Astrocyte (in vitro differentiated cells and primary cell): ENCODE measurements at regions not wholly inside any gene's neighbourhood (a gene's known extent, or its start where the extent isn't known, plus 50 kb on each side); places are given as distances from the start of the nearest gene placed in this dataset.

Experiments
- DNase-seq: peaks from one replicate; pipeline ENCODE4 v3.0.0-alpha.2; 2010; ENCODE audit warnings: low read depth
- FAIRE-seq: peaks from 2 replicates; lab custom pipeline; 2011; peaks lifted over from hg19 to GRCh38; lab: Jason Lieb, UNC
- H2AFZ ChIP-seq: 2 replicates; pipeline ENCODE4 v1.6.0; 2012; ENCODE audit warnings: low read depth, low read length, inconsistent platforms
- H3K27ac ChIP-seq: 2 replicates; pipeline ENCODE4 v1.5.1; 2011; ENCODE audit warnings: low read depth, low read length, inconsistent platforms
- H3K27me3 ChIP-seq: 2 replicates; pipeline ENCODE4 v1.6.0; 2011; ENCODE audit warnings: low read length, inconsistent platforms; ENCODE audit not compliant: insufficient read depth
- H3K36me3 ChIP-seq: 2 replicates; pipeline ENCODE4 v1.5.1; 2011; ENCODE audit warnings: low read length, inconsistent platforms; ENCODE audit not compliant: insufficient read depth
- H3K4me1 ChIP-seq: 2 replicates; pipeline ENCODE4 v1.5.1; 2011; ENCODE audit warnings: low read length, inconsistent platforms; ENCODE audit not compliant: insufficient read depth
- H3K4me2 ChIP-seq: 2 replicates; pipeline ENCODE4 v1.6.0; 2012; ENCODE audit warnings: low read length, inconsistent platforms
- H3K4me3 ChIP-seq: 2 replicates; pipeline ENCODE4 v1.5.1; 2011; ENCODE audit warnings: low read depth, mild to moderate bottlenecking, low read length, inconsistent platforms; ENCODE audit not compliant: insufficient read depth
- H3K79me2 ChIP-seq: 2 replicates; pipeline ENCODE4 v1.6.0; 2012; ENCODE audit warnings: mild to moderate bottlenecking, low read length, inconsistent platforms; ENCODE audit not compliant: insufficient read depth
- H3K9ac ChIP-seq: 2 replicates; pipeline ENCODE4 v1.6.0; 2012; ENCODE audit warnings: mild to moderate bottlenecking, low read length, inconsistent platforms
- H3K9me3 ChIP-seq: 2 replicates; pipeline ENCODE4 v1.5.1; 2012; ENCODE audit warnings: low read depth, mild to moderate bottlenecking, low read length, inconsistent platforms; ENCODE audit not compliant: insufficient read depth
- H4K20me1 ChIP-seq: 2 replicates; pipeline ENCODE4 v1.6.0; 2012; ENCODE audit warnings: low read length, inconsistent platforms; ENCODE audit not compliant: insufficient read depth
- H3K27ac Mint-ChIP-seq: one replicate; pipeline ENCODE4 v1.8.0; 2021; ENCODE audit warnings: mild to moderate bottlenecking, mixed read lengths; ENCODE audit not compliant: unreplicated experiment
- H3K27me3 Mint-ChIP-seq: one replicate; pipeline ENCODE4 v1.8.0; 2021; ENCODE audit warnings: low read depth, mixed read lengths; ENCODE audit not compliant: unreplicated experiment
- H3K36me3 Mint-ChIP-seq: one replicate; pipeline ENCODE4 v1.8.0; 2021; ENCODE audit warnings: low read depth, mixed read lengths; ENCODE audit not compliant: unreplicated experiment
- H3K4me1 Mint-ChIP-seq: one replicate; pipeline ENCODE4 v1.8.0; 2021; ENCODE audit warnings: low read depth, mixed read lengths; ENCODE audit not compliant: unreplicated experiment
- H3K4me3 Mint-ChIP-seq: one replicate; pipeline ENCODE4 v1.8.0; 2021; ENCODE audit warnings: mild to moderate bottlenecking, moderate library complexity, mixed read lengths; ENCODE audit not compliant: unreplicated experiment
- H3K9me3 Mint-ChIP-seq: one replicate; pipeline ENCODE4 v1.8.0; 2021; ENCODE audit warnings: mild to moderate bottlenecking, mixed read lengths; ENCODE audit not compliant: unreplicated experiment
- CTCF ChIP-seq: IDR thresholded peaks from 2 replicates; pipeline ENCODE4 v1.5.1; 2011; ENCODE audit warnings: low read depth, mild to moderate bottlenecking, inconsistent platforms, low read length, moderate library complexity; ENCODE audit not compliant: insufficient read depth
- EZH2 ChIP-seq: IDR thresholded peaks from 2 replicates; pipeline ENCODE4 v1.6.1; 2012; ENCODE audit warnings: mild to moderate bottlenecking, low read length, inconsistent platforms; ENCODE audit not compliant: insufficient read depth

GRCh38 chr13:36520111-36520510, 87.8 kb downstream of the CCNA1 start:
- Histone ChIP-seq H3K27me3 (no peaks in the 10 kb centered on the region), H3K4me1 (no peaks in the 10 kb centered on the region), H3K9me3 (no peaks in the 10 kb centered on the region), H3K79me2 (no peaks in the 10 kb centered on the region), H2AFZ (no peak overlapping the region), H3K4me3 (no peak overlapping the region), H3K27ac (no peak overlapping the region), H3K36me3 (no peaks in the 10 kb centered on the region), H3K4me2 (no peak overlapping the region), H3K9ac (no peak overlapping the region), H4K20me1 (no peaks in the 10 kb centered on the region)
- FAIRE-seq, result no peak
- Mint-ChIP-seq H3K27ac (peak overlapping the region; percentile 63), H3K36me3 (no peaks in the 10 kb centered on the region), H3K27me3 (no peaks in the 10 kb centered on the region), H3K9me3 (no peaks in the 10 kb centered on the region), H3K4me3 (no peak overlapping the region), H3K4me1 (peaks cover 23% of the 10 kb centered on the region)
- DNase-seq, result peak; percentile 12
- TF ChIP-seq EZH2, result no peak
- no peak for TF ChIP-seq CTCF

GRCh38 chr13:36526897-36527296, 94.6 kb downstream of the CCNA1 start:
- H3K9ac ChIP-seq, result no peak overlapping the region
- H3K79me2 ChIP-seq, result no peaks in the 10 kb centered on the region
- no peaks in the 10 kb centered on the region for H3K9me3 ChIP-seq
- Mint-ChIP-seq H3K4me1 (peaks cover 14% of the 10 kb centered on the region), H3K27ac (no peak overlapping the region), H3K36me3 (no peaks in the 10 kb centered on the region), H3K4me3 (no peak overlapping the region), H3K9me3 (peaks cover 2% of the 10 kb centered on the region), H3K27me3 (no peaks in the 10 kb centered on the region)
- no peak for FAIRE-seq
- no peak overlapping the region for H3K4me3 ChIP-seq
- no peaks in the 10 kb centered on the region for H3K36me3 ChIP-seq
- H3K27ac ChIP-seq, result no peak overlapping the region
- DNase-seq, result no peak
- no peaks in the 10 kb centered on the region for H3K4me1 ChIP-seq
- TF ChIP-seq EZH2 (no peak), CTCF (no peak)
- H3K4me2 ChIP-seq, result no peak overlapping the region
- no peak overlapping the region for H2AFZ ChIP-seq
- no peaks in the 10 kb centered on the region for H4K20me1 ChIP-seq
- H3K27me3 ChIP-seq, result no peaks in the 10 kb centered on the region

- Histone ChIP-seq H3K9me3 (no peaks in the 10 kb centered on the region), H3K27ac (no peak overlapping the region), H4K20me1 (no peaks in the 10 kb centered on the region), H2AFZ (no peak overlapping the region), H3K9ac (no peak overlapping the region), H3K36me3 (no peaks in the 10 kb centered on the region), H3K4me2 (no peak overlapping the region), H3K27me3 (no peaks in the 10 kb centered on the region), H3K4me3 (no peak overlapping the region), H3K4me1 (no peaks in the 10 kb centered on the region), H3K79me2 (no peaks in the 10 kb centered on the region)
- Mint-ChIP-seq H3K27me3 (no peaks in the 10 kb centered on the region), H3K36me3 (no peaks in the 10 kb centered on the region), H3K4me3 (no peak overlapping the region), H3K9me3 (peaks cover 2% of the 10 kb centered on the region), H3K4me1 (peaks cover 16% of the 10 kb centered on the region), H3K27ac (no peak overlapping the region)
- DNase-seq (no peak), FAIRE-seq (no peak)
- no peak for TF ChIP-seq EZH2
- TF ChIP-seq CTCF, result no peak
These were observed 95.8 kb downstream of the CCNA1 start for GRCh38 chr13:36528105-36528504.
